IMR-90 (cell line): ENCODE measurements at regions not wholly inside any gene's neighbourhood (a gene's known extent, or its start where the extent isn't known, plus 50 kb on each side); places are given as distances from the start of the nearest gene placed in this dataset.
"Not testable (repeated sequence)": the region's sequence is repeated elsewhere in the genome, so short reads cannot be mapped to it uniquely, and the experiment has no call there.

Experiments
- ATAC-seq: fragments of 200-7000 bp; cut with Tn5 transposase; 2 replicates; pipeline ENCODE4 v1.9.1; 2020; ENCODE audit warnings: low read depth, mild to moderate bottlenecking, moderate library complexity
- BruUV-seq: library from RNA; stranded (reverse); fragments of 400-500 nt; replicated peaks from 2 replicates; lab custom pipeline; 2021; lab: Mats Ljungman, UMichigan
- CTCF ChIA-PET: fragments of 300-600 bp; formaldehyde crosslinking; extraction: SDS; loops from one replicate; lab custom pipeline; 2021; ENCODE audit warnings: antibody characterized with exemption; lab: Yijun Ruan, JAX
- POLR2A ChIA-PET: fragments of 300-600 bp; sonication (Branson Sonifier 250); formaldehyde crosslinking; loops from one replicate; lab custom pipeline; 2022; ENCODE audit warnings: antibody characterized with exemption; ENCODE audit not compliant: unreplicated experiment; lab: Charles Lee
- DNase-seq: peaks from one replicate; pipeline ENCODE4 v3.0.0; 2013
- H2AFZ ChIP-seq: replicated peaks from 2 replicates; pipeline ENCODE3; 2013; ENCODE audit warnings: low read length, mild to moderate bottlenecking; ENCODE audit not compliant: poor library complexity
- H2AK5ac ChIP-seq: 2 replicates; pipeline ENCODE4 v1.6.1; 2013; ENCODE audit warnings: low read depth, low read length, inconsistent platforms
- H2AK9ac ChIP-seq: replicated peaks from 2 replicates; pipeline ENCODE3; 2013; ENCODE audit warnings: mild to moderate bottlenecking, low read depth, low read length, moderate library complexity; ENCODE audit not compliant: poor library complexity
- H2BK120ac ChIP-seq: 2 replicates; pipeline ENCODE4 v1.6.1; 2013; ENCODE audit warnings: low read depth, low read length, inconsistent platforms
- H2BK15ac ChIP-seq: 3 replicates; pipeline ENCODE4 v1.6.1; 2013; ENCODE audit warnings: low read depth, low read length, inconsistent platforms
- H2BK20ac ChIP-seq: 2 replicates; pipeline ENCODE4 v1.6.1; 2013; ENCODE audit warnings: low read depth, mild to moderate bottlenecking, inconsistent platforms, low read length, moderate library complexity
- H2BK5ac ChIP-seq: 2 replicates; pipeline ENCODE4 v1.6.1; 2013; ENCODE audit warnings: mild to moderate bottlenecking, low read depth, low read length, inconsistent platforms; ENCODE audit not compliant: poor library complexity, severe bottlenecking
- H3K14ac ChIP-seq: replicated peaks from 2 replicates; pipeline ENCODE4 v1.6.1; 2013; ENCODE audit warnings: low read depth, low read length, inconsistent platforms
- H3K18ac ChIP-seq: 2 replicates; pipeline ENCODE4 v1.6.1; 2013; ENCODE audit warnings: low read depth, low read length, control low read depth
- H3K23ac ChIP-seq: 2 replicates; pipeline ENCODE4 v1.6.1; 2013; ENCODE audit warnings: low read depth, low read length, inconsistent platforms
- H3K27ac ChIP-seq: 2 replicates; pipeline ENCODE4 v1.5.1; 2013; ENCODE audit warnings: mild to moderate bottlenecking, control low read depth, low read length; ENCODE audit not compliant: insufficient read depth
- H3K27me3 ChIP-seq: 2 replicates; pipeline ENCODE4 v1.6.1; 2013; ENCODE audit warnings: low read length; ENCODE audit not compliant: control insufficient read depth, insufficient read depth
- H3K36me3 ChIP-seq: 2 replicates; pipeline ENCODE4 v1.6.1; 2013; ENCODE audit warnings: low read length, mixed read lengths; ENCODE audit not compliant: control insufficient read depth, insufficient read depth
- H3K4ac ChIP-seq: 2 replicates; pipeline ENCODE4 v1.6.1; 2013; ENCODE audit warnings: low read depth, low read length, inconsistent platforms
- H3K4me1 ChIP-seq: 2 replicates; pipeline ENCODE4 v1.6.1; 2013; ENCODE audit warnings: low read length, mixed read lengths; ENCODE audit not compliant: control insufficient read depth, insufficient read depth
- H3K4me2 ChIP-seq: 2 replicates; pipeline ENCODE4 v1.6.1; 2013; ENCODE audit warnings: low read depth, mild to moderate bottlenecking, control low read depth, low read length, moderate library complexity
- H3K4me3 ChIP-seq: 2 replicates; pipeline ENCODE4 v1.5.1; 2013; ENCODE audit warnings: low read depth, mild to moderate bottlenecking, control low read depth, low read length, moderate library complexity; ENCODE audit not compliant: insufficient read depth
- H3K56ac ChIP-seq: 2 replicates; pipeline ENCODE4 v1.6.1; 2013; ENCODE audit warnings: low read length, inconsistent platforms; ENCODE audit not compliant: insufficient read depth; ENCODE audit errors: extremely low read depth
- H3K79me1 ChIP-seq, 2 experiments: 2 replicates each; pipeline ENCODE4 v1.6.1; 2013; ENCODE audit warnings: low read length in 2 of 2, inconsistent platforms in 1 of 2, low read depth in 1 of 2
- H3K9ac ChIP-seq: 2 replicates; pipeline ENCODE4 v1.6.1; 2013; ENCODE audit warnings: low read depth, low read length, control low read depth
- H3K9me1 ChIP-seq: 2 replicates; pipeline ENCODE4 v1.6.1; 2013; ENCODE audit warnings: low read length, inconsistent platforms; ENCODE audit not compliant: insufficient read depth
- H3K9me3 ChIP-seq: 2 replicates; pipeline ENCODE4 v1.6.1; 2013; ENCODE audit warnings: low read length; ENCODE audit not compliant: control insufficient read depth, insufficient read depth
- H4K20me1 ChIP-seq: 2 replicates; pipeline ENCODE4 v1.6.1; 2013; ENCODE audit warnings: low read length, inconsistent platforms; ENCODE audit not compliant: insufficient read depth
- H4K5ac ChIP-seq: 2 replicates; pipeline ENCODE4 v1.6.1; 2013; ENCODE audit warnings: mild to moderate bottlenecking, low read depth, low read length, control low read depth
- H4K8ac ChIP-seq, 2 experiments: 2 replicates each; pipeline ENCODE4 v1.6.1; 2013; ENCODE audit warnings: low read depth in 2 of 2, low read length in 2 of 2, control low read depth in 1 of 2, inconsistent platforms in 1 of 2
- H4K91ac ChIP-seq: 2 replicates; pipeline ENCODE4 v1.6.1; 2013; ENCODE audit warnings: low read depth, low read length, inconsistent platforms; ENCODE audit not compliant: insufficient read depth
- WGBS, 2 experiments: methylation state at CpG; one replicate each; pipeline versions ENCODE4 v1.1.5 to v1.1.7; 2013; ENCODE audit warnings: missing lambda C conversion rate in 2 of 2; ENCODE audit not compliant: insufficient read length in 1 of 2; ENCODE audit errors: extremely low coverage in 2 of 2; 5-methylcytosine and 5-hydroxymethylcytosine counted together
- dilution Hi-C: fragments of 300-500 bp; cut with HindIII; formaldehyde crosslinking; loops from one replicate; pipeline ENCODE4 v1.14.3; 2018; ENCODE audit warnings: low sequenced_read_pairs; ENCODE audit not compliant: unreplicated experiment
- in situ Hi-C: fragments of 300-500 bp; cut with MboI; formaldehyde crosslinking; loops from 3 replicates; pipeline ENCODE4 v1.14.3; 2019; ENCODE audit warnings: low sequenced_read_pairs, inconsistent platforms, mixed read lengths
- intact Hi-C: fragments of 100-400 bp; cut with micrococcal nuclease; formaldehyde crosslinking; loops from 2 replicates; pipeline ENCODE4 v1.10.0; 2022

DNA sequence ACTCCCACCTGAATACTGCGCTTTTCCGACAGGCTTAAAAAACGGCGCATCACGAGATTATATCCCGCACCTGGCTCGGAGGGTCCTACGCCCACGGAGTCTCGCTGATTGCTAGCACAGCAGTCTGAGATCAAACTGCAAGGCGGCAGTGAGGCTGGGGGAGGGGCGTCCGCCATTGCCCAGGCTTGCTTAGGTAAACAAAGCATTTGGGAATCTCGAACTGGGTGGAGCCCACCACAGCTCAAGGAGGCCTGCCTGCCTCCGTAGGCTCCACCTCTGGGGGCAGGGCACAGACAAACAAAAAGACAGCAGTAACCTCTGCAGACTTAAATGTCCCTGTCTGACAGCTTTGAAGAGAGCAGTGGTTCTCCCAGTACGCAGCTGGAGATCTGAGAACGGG lies 976.2 kb upstream of the TMEFF2 start:
- H3K18ac ChIP-seq, H4K20me1 ChIP-seq, H2AFZ ChIP-seq, H3K27me3 ChIP-seq, H4K8ac ChIP-seq, DNase-seq, H3K9me3 ChIP-seq, H3K56ac ChIP-seq, H2BK20ac ChIP-seq, H2BK15ac ChIP-seq, H2BK120ac ChIP-seq, in situ Hi-C loops, intact Hi-C loops, ATAC-seq, H3K4me3 ChIP-seq, H3K4ac ChIP-seq, dilution Hi-C loops, POLR2A ChIA-PET, H3K79me1 ChIP-seq, H3K4me1 ChIP-seq, H3K27ac ChIP-seq, H4K91ac ChIP-seq, H2AK5ac ChIP-seq, H3K4me2 ChIP-seq, H3K9ac ChIP-seq, H3K9me1 ChIP-seq, H4K5ac ChIP-seq, H3K14ac ChIP-seq, CTCF ChIA-PET, H2AK9ac ChIP-seq, H3K23ac ChIP-seq, BruUV-seq, H3K36me3 ChIP-seq, H2BK5ac ChIP-seq: not testable (repeated sequence)
- WGBS, 2 experiments: no CpG with 5 or more reads among the region's 17 CpGs
